GM23338 (cell line): ENCODE measurements at regions not wholly inside any gene's neighbourhood (a gene's known extent, or its start where the extent isn't known, plus 50 kb on each side); places are given as distances from the start of the nearest gene placed in this dataset.

Source experiments
- ATAC-seq: fragments of 200-7000 bp; cut with Tn5 transposase; 3 replicates; pipeline ENCODE4 v1.9.1; 2020
- DNase-seq: peaks from one replicate; pipeline ENCODE4 v3.0.0-alpha.2; 2015; ENCODE audit warnings: low spot score
- H2AFZ ChIP-seq: fragments of 200-600 bp; sonication (generic); 2 replicates; pipeline ENCODE4 v1.8.0; 2016; ENCODE audit warnings: antibody characterized with exemption, mild to moderate bottlenecking, moderate library complexity
- H3F3A ChIP-seq: fragments of 200-600 bp; sonication (generic); replicated peaks from 2 replicates; pipeline ENCODE4 v1.8.0; 2017; ENCODE audit warnings: antibody characterized with exemption, mixed run types, low read depth
- H3K27ac ChIP-seq: fragments of 200-600 bp; sonication (generic); 2 replicates; pipeline ENCODE4 v1.6.1; 2016; ENCODE audit warnings: low read depth
- H3K27me3 ChIP-seq: fragments of 200-600 bp; sonication (generic); 2 replicates; pipeline ENCODE4 v1.8.0; 2016; ENCODE audit warnings: mild to moderate bottlenecking, mixed run types, moderate library complexity; ENCODE audit not compliant: insufficient read depth
- H3K36me3 ChIP-seq: fragments of 200-600 bp; sonication (generic); 2 replicates; pipeline ENCODE4 v1.8.0; 2016; ENCODE audit warnings: mild to moderate bottlenecking; ENCODE audit not compliant: insufficient read depth
- H3K4me1 ChIP-seq: fragments of 200-600 bp; sonication (generic); 2 replicates; pipeline ENCODE4 v1.8.0; 2016; ENCODE audit warnings: mild to moderate bottlenecking, moderate library complexity; ENCODE audit not compliant: insufficient read depth
- H3K4me2 ChIP-seq: fragments of 200-600 bp; sonication (generic); 2 replicates; pipeline ENCODE4 v1.7.1; 2017; ENCODE audit warnings: mixed run types
- H3K4me3 ChIP-seq: fragments of 200-600 bp; sonication (generic); 2 replicates; pipeline ENCODE4 v1.6.1; 2016; ENCODE audit warnings: mixed run types
- H3K79me2 ChIP-seq: fragments of 200-600 bp; sonication (generic); replicated peaks from 2 replicates; pipeline ENCODE4 v1.8.0; 2017; ENCODE audit warnings: mild to moderate bottlenecking; ENCODE audit not compliant: insufficient read depth
- H3K9me2 ChIP-seq: fragments of 200-600 bp; sonication (generic); 2 replicates; pipeline ENCODE4 v1.8.0; 2017; ENCODE audit not compliant: insufficient read depth
- H4K20me1 ChIP-seq: fragments of 200-600 bp; sonication (generic); replicated peaks from 2 replicates; pipeline ENCODE4 v1.8.0; 2017; ENCODE audit warnings: mild to moderate bottlenecking; ENCODE audit not compliant: insufficient read depth
- H3K27ac Mint-ChIP-seq: 2 replicates; pipeline ENCODE4 v1.8.0; 2020; ENCODE audit warnings: inconsistent platforms, mild to moderate bottlenecking, moderate library complexity, mixed read lengths
- H3K27me3 Mint-ChIP-seq: 3 replicates; pipeline ENCODE4 v1.8.0; 2022; ENCODE audit warnings: low read depth, mild to moderate bottlenecking, moderate library complexity, mixed read lengths, inconsistent platforms; ENCODE audit not compliant: insufficient read depth, poor library complexity
- H3K36me3 Mint-ChIP-seq: 3 replicates; pipeline ENCODE4 v1.8.0; 2021; ENCODE audit warnings: low read depth, mild to moderate bottlenecking, inconsistent platforms, moderate library complexity, mixed read lengths
- H3K4me1 Mint-ChIP-seq: 3 replicates; pipeline ENCODE4 v1.8.0; 2020; ENCODE audit warnings: mild to moderate bottlenecking, inconsistent platforms, mixed read lengths
- H3K4me3 Mint-ChIP-seq: 3 replicates; pipeline ENCODE4 v1.8.0; 2021; ENCODE audit warnings: moderate library complexity, mild to moderate bottlenecking, inconsistent platforms, mixed read lengths
- H3K9me3 Mint-ChIP-seq: 3 replicates; pipeline ENCODE4 v1.8.0; 2020; ENCODE audit warnings: moderate library complexity, mild to moderate bottlenecking, inconsistent platforms, mixed read lengths
- EZH2 ChIP-seq: fragments of 200-600 bp; sonication (generic); IDR thresholded peaks from one replicate; pipeline ENCODE4 v1.8.0; 2017; ENCODE audit warnings: antibody characterized with exemption, mild to moderate bottlenecking, low read depth; ENCODE audit not compliant: unreplicated experiment
- NANOG ChIP-seq: IDR thresholded peaks from 2 replicates; pipeline ENCODE4 v1.6.1; 2016; ENCODE audit warnings: antibody characterized with exemption, borderline replicate concordance
- POLR2AphosphoS5 ChIP-seq: IDR thresholded peaks from 2 replicates; pipeline ENCODE4 v1.6.1; 2016; ENCODE audit warnings: antibody characterized with exemption, low read depth
- STAT1 ChIP-seq: IDR thresholded peaks from one replicate; pipeline ENCODE4 v1.6.1; 2016; ENCODE audit warnings: antibody characterized with exemption; ENCODE audit not compliant: unreplicated experiment
- ZNF462 ChIP-seq: fragments of 250-450 bp; sonication (Bioruptor Pico); IDR thresholded peaks from 2 replicates; pipeline ENCODE4 v1.5.0; 2020; ENCODE audit warnings: mild to moderate bottlenecking, moderate library complexity
- TF ChIP-seq, protein P1 (sequence below): IDR thresholded peaks from 2 replicates; pipeline ENCODE4 v1.6.1; 2016; ENCODE audit warnings: antibody characterized with exemption
- TF ChIP-seq, protein P2 (sequence below), 2 experiments: fragments of 200-600 bp in 1 of 2; sonication (generic) in 1 of 2; conservative IDR thresholded peaks; 2 replicates each; pipeline versions ENCODE4 v1.5.1 to v1.6.1; 2016 to 2017; ENCODE audit warnings: antibody characterized with exemption in 2 of 2, low read depth in 2 of 2, mild to moderate bottlenecking in 2 of 2, moderate library complexity in 1 of 2

DNA sequence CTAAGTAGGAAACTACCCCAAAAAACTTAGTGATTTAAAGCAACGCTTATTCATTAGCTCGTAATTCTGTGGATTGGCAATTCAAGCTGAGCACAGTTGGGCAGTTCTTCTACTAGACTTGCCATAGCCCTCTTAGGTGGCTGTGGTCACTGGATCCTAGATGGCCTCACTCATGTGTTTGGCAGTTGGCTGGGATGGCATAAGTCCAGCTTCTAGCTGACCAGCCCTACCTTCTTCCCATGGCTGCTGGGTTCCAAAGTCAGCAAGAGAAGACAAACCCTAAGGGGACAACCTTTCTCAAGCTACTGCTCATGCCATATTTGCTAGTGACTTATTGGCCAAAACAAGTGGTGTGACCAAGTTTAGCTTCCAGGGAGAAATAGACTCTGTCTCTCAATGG lies 95.3 kb downstream of the COPS8 start (continued):
- no peak for TF ChIP-seq ZNF462 (CRISPR knock-in tag)
- no peak for TF ChIP-seq EZH2

DNA sequence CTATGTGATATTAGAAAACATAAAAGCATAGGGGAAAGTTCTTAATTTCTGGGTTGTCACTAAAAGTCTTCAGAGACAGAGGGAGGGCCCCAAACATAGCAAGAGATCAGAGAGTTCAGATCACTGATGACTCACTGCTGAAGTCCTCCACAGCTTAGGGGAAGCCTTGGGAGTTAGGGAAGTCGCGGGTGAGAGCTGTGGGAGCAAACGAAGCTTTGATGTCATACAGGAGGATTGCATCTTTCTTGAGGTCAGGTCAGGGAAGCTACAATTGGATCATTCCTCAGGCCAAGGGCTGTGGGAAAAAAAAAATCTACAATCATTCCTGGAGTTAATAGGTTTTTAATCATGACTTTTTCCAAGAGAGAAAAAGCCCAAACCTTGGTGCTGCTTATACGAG lies 96.2 kb downstream of the COPS8 start:
- Mint-ChIP-seq H3K27me3 (peaks cover 2% of the 10 kb centered on the region), H3K4me1 (no peaks in the 10 kb centered on the region), H3K9me3 (no peaks in the 10 kb centered on the region), H3K36me3 (no peaks in the 10 kb centered on the region), H3K4me3 (no peak overlapping the region), H3K27ac (no peak overlapping the region)
- no peaks in the 10 kb centered on the region for H3F3A ChIP-seq
- H3K27ac ChIP-seq, result no peak overlapping the region
- peaks cover 8% of the 10 kb centered on the region; the same call in 1 of the 2 replicates for H3K9me2 ChIP-seq
- H2AFZ ChIP-seq, result no peak overlapping the region
- no peaks in the 10 kb centered on the region for H3K27me3 ChIP-seq
- ATAC-seq, result no peak
- no peaks in the 10 kb centered on the region for H4K20me1 ChIP-seq
- DNase-seq, result no peak
- no peak overlapping the region for H3K4me3 ChIP-seq
- H3K4me1 ChIP-seq, result no peaks in the 10 kb centered on the region
- no peaks in the 10 kb centered on the region for H3K36me3 ChIP-seq
- H3K4me2 ChIP-seq, result no peak overlapping the region
- H3K79me2 ChIP-seq, result no peaks in the 10 kb centered on the region
- TF ChIP-seq EZH2 (no peak), POLR2AphosphoS5 (no peak), ZNF462 (CRISPR knock-in tag) (no peak), NANOG (no peak), STAT1 (no peak)
- TF ChIP-seq, protein P1, sequence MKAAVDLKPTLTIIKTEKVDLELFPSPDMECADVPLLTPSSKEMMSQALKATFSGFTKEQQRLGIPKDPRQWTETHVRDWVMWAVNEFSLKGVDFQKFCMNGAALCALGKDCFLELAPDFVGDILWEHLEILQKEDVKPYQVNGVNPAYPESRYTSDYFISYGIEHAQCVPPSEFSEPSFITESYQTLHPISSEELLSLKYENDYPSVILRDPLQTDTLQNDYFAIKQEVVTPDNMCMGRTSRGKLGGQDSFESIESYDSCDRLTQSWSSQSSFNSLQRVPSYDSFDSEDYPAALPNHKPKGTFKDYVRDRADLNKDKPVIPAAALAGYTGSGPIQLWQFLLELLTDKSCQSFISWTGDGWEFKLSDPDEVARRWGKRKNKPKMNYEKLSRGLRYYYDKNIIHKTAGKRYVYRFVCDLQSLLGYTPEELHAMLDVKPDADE, result no peak
- TF ChIP-seq, protein P2, sequence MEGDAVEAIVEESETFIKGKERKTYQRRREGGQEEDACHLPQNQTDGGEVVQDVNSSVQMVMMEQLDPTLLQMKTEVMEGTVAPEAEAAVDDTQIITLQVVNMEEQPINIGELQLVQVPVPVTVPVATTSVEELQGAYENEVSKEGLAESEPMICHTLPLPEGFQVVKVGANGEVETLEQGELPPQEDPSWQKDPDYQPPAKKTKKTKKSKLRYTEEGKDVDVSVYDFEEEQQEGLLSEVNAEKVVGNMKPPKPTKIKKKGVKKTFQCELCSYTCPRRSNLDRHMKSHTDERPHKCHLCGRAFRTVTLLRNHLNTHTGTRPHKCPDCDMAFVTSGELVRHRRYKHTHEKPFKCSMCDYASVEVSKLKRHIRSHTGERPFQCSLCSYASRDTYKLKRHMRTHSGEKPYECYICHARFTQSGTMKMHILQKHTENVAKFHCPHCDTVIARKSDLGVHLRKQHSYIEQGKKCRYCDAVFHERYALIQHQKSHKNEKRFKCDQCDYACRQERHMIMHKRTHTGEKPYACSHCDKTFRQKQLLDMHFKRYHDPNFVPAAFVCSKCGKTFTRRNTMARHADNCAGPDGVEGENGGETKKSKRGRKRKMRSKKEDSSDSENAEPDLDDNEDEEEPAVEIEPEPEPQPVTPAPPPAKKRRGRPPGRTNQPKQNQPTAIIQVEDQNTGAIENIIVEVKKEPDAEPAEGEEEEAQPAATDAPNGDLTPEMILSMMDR (conservative IDR thresholded peaks at IDR 0.05; ENCODE audit: low read depth in 2 of 2), result no peak
